Upper lobe of left lung (tissue), 6 donors: ENCODE measurements at regions not wholly inside any gene's neighbourhood (a gene's known extent, or its start where the extent isn't known, plus 50 kb on each side); places are given as distances from the start of the nearest gene placed in this dataset.

Experiments
- ATAC-seq, 2 donors: fragments of 200-7000 bp; cut with Tn5 transposase; one replicate each; pipeline ENCODE4 v1.9.1; 2022; ENCODE audit warnings: mild to moderate bottlenecking in 2 of 2, moderate library complexity in 2 of 2; ENCODE audit not compliant: low FRiP score in 2 of 2
- DNase-seq, 2 donors: peaks; one replicate each; pipeline ENCODE4 v3.0.0-alpha.2; 2019 to 2020
- H3K27ac ChIP-seq, 4 donors: fragments of 200-600 bp; sonication (generic); one replicate each; pipeline ENCODE4 v1.5.1; 2016 to 2019
- H3K27me3 ChIP-seq, 4 donors: fragments of 200-600 bp; sonication (generic); one replicate each; pipeline ENCODE4 v1.5.1; 2017 to 2019
- H3K36me3 ChIP-seq, 4 donors: fragments of 200-600 bp; sonication (generic); one replicate each; pipeline ENCODE4 v1.5.1; 2016 to 2019
- H3K4me1 ChIP-seq, 4 donors: fragments of 200-600 bp; sonication (generic); one replicate each; pipeline ENCODE4 v1.5.1; 2018 to 2019
- H3K4me3 ChIP-seq, 4 donors: fragments of 200-600 bp; sonication (generic); one replicate each; pipeline ENCODE4 v1.5.1; 2017 to 2019; ENCODE audit warnings: mild to moderate bottlenecking in 2 of 4, moderate library complexity in 1 of 4
- H3K9me3 ChIP-seq, 4 donors: fragments of 200-600 bp; sonication (generic); one replicate each; pipeline ENCODE4 v1.5.1; 2018 to 2019
- CTCF ChIP-seq, 6 experiments: fragments of 450-650 bp in 4 of 6; fragments of 200-600 bp in 2 of 6; sonication (generic) in 2 of 6; IDR thresholded peaks; one replicate each; pipeline ENCODE4 v1.5.1; 2016 to 2019; ENCODE audit warnings: antibody characterized with exemption in 6 of 6
- EP300 ChIP-seq, 4 donors: sonication (generic); formaldehyde crosslinking; IDR thresholded peaks; one replicate each; pipeline ENCODE4 v1.5.1; 2017; ENCODE audit warnings: antibody characterized with exemption in 4 of 4, control low read depth in 2 of 4
- POLR2A ChIP-seq, 4 donors: fragments of 450-650 bp; IDR thresholded peaks; one replicate each; pipeline ENCODE4 v1.5.1; 2016 to 2017; ENCODE audit warnings: antibody characterized with exemption in 4 of 4, mild to moderate bottlenecking in 2 of 4
- POLR2AphosphoS5 ChIP-seq, 2 donors: sonication (generic); formaldehyde crosslinking; IDR thresholded peaks; one replicate each; pipeline ENCODE4 v1.5.1; 2017; ENCODE audit warnings: antibody characterized with exemption in 2 of 2
- WGBS, 2 donors: methylation state at CpG; one replicate each; pipeline ENCODE4 v1.1.5; 2017 to 2018; 5-methylcytosine and 5-hydroxymethylcytosine counted together
- donor health status: DM: no; HTN: no; CAD: no; lungs with moderate emphysema.
- donor health status: DM: no; HTN: yes; CAD: no; lungs with severe emphysema.

DNA sequence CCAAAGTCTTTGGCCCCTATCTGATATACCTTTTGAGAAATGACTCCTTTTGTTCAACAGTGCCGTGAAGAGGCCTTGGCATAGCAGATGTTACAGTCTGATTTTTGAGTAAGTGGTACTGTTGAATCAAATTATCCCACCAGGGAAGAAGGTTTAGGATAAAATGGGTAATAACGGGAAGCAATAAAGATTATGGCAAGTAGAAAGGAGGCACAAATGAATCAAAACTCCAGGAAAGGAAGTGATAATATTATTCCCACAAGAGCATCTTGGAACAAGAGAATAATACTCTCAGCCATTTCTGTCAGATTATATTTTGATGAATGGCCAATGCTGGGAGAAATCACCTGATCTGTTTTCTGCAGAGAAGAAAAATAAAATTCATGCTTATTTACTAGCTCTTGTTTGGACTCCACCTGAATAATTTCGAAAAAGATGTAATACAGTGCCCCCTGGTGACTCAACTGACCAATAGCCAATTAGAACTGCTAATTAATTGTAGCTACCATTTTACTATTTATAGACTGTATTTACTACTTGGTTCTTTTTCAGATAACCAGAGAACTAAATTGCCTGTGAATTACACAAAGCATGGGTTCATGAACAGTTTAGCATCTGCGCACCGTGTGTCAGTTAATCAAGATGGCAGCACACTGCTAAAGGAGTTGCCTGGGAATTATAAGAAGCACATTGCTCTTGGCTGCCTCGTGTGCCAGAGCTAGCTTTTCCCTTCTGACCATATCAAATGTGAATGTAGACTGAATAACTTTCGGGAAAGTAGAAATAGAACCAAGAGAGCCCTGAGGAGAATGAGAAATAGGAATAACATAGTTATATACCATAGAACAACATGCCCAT lies 78.5 kb upstream of the TRDN start:
- no peak for TF ChIP-seq POLR2A (IDR thresholded peaks at IDR 0.05)
- peak in 3 of 6 experiments; percentile 50 to 62 (median 51) for TF ChIP-seq CTCF (IDR thresholded peaks at IDR 0.05)
- TF ChIP-seq EP300 (IDR thresholded peaks at IDR 0.05) = no peak
- no peak for TF ChIP-seq POLR2AphosphoS5 (IDR thresholded peaks at IDR 0.05)
- Histone ChIP-seq H3K9me3 (no peaks in the 10 kb centered on the region), H3K36me3 (no peaks in the 10 kb centered on the region), H3K27me3 (no peaks in the 10 kb centered on the region), H3K4me3 (no peak overlapping the region), H3K4me1 (no peaks in the 10 kb centered on the region), H3K27ac (no peak overlapping the region)
- ATAC-seq (peak in 1 of 2 donors; percentile 67), DNase-seq (no peak)
- 62 to 63% methylated on average over 7 of the region's 7 CpGs for WGBS, 2 donors

DNA sequence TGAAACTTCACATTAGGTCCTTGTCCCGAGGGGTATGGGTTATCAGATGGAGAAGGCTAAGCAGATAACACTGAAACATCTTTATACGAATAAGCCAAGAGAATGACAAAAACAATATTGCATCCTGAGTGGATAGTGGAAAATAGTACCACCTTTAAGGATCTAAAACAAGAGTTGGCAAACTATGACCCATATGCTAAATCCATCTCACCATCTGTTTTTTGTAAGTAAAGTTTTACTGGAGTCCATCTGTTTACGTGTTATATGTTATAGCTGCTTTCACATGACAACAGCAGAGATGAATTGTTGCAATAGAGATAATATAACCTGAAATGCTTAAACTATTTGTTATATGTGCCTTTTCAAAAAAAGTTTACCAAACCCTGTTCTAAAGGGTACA lies 76.1 kb upstream of the TRDN start:
- no peak overlapping the region for H3K4me3 ChIP-seq
- no peaks in the 10 kb centered on the region for H3K36me3 ChIP-seq
- TF ChIP-seq CTCF (IDR thresholded peaks at IDR 0.05) = no peak
- TF ChIP-seq EP300 (IDR thresholded peaks at IDR 0.05) = no peak
- no peak for TF ChIP-seq POLR2AphosphoS5 (IDR thresholded peaks at IDR 0.05)
- TF ChIP-seq POLR2A (IDR thresholded peaks at IDR 0.05) = no peak
- no peaks in the 10 kb centered on the region for H3K4me1 ChIP-seq
- H3K27ac ChIP-seq = no peak overlapping the region
- H3K9me3 ChIP-seq = no peaks in the 10 kb centered on the region
- no peak for ATAC-seq
- H3K27me3 ChIP-seq = no peaks in the 10 kb centered on the region
- no peak for DNase-seq
- 81 to 82% methylated on average over 3 of the region's 3 CpGs for WGBS, 2 donors

DNA sequence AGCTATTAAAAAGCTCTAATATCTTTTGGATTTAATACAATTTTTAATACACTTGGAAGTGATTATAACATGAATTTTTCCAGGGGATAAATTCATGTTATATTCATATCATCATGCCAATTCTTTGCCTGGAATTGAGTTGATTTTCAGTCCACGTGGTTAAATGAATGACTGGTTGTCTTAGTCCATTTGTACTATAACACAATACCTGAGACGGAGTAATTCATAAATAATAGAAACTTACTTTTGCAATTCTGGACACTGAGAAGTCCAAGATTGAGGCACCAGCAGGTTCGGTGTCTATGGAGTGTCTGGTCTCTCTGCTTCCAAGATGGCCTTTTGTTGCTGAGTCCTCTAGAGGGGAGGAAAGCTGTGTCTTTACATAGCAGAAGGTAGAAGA lies 66.2 kb upstream of the TRDN start:
- no peak for TF ChIP-seq EP300 (IDR thresholded peaks at IDR 0.05)
- TF ChIP-seq POLR2A (IDR thresholded peaks at IDR 0.05) = no peak
- TF ChIP-seq POLR2AphosphoS5 (IDR thresholded peaks at IDR 0.05) = no peak
- no peak for TF ChIP-seq CTCF (IDR thresholded peaks at IDR 0.05)
- Histone ChIP-seq H3K27ac (no peak overlapping the region), H3K27me3 (no peaks in the 10 kb centered on the region), H3K36me3 (no peaks in the 10 kb centered on the region), H3K9me3 (no peaks in the 10 kb centered on the region), H3K4me3 (no peak overlapping the region), H3K4me1 (no peaks in the 10 kb centered on the region)
- no peak for ATAC-seq
- DNase-seq = no peak
- 85% methylated on average over 3 of the region's 3 CpGs for WGBS, 2 donors

DNA sequence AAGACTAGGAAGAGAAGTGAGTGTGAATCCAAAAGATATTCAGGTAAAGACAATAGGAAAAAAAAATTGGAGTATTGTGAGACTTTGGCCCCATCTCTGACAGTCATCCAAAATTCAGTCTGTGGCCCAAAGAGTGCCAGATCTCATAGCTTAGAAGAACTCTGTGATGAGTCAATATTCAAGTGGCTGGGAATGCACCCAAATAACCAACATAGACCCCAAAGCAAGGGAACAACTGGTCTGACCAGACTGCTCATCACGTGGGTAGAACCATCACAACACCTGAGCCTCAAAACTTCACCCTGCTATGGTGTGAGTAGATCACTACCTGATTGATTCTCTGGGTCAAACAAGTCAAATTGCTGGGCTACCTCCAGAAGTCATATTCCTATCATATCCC lies 51.1 kb upstream of the TRDN start:
- Histone ChIP-seq H3K36me3 (no peaks in the 10 kb centered on the region), H3K4me3 (no peak overlapping the region), H3K27me3 (no peaks in the 10 kb centered on the region), H3K9me3 (no peaks in the 10 kb centered on the region), H3K4me1 (no peaks in the 10 kb centered on the region), H3K27ac (no peak overlapping the region)
- TF ChIP-seq POLR2A (IDR thresholded peaks at IDR 0.05) = no peak
- no peak for TF ChIP-seq CTCF (IDR thresholded peaks at IDR 0.05)
- no peak for TF ChIP-seq POLR2AphosphoS5 (IDR thresholded peaks at IDR 0.05)
- no peak for TF ChIP-seq EP300 (IDR thresholded peaks at IDR 0.05)
- 76 to 90% methylated on average over 1 of the region's 1 CpG for WGBS, 2 donors
- no peak for ATAC-seq
- no peak for DNase-seq
